ENCODE measurements at regions not wholly inside any gene's neighbourhood (a gene's known extent, or its start where the extent isn't known, plus 50 kb on each side); places are given as distances from the start of the nearest gene placed in this dataset.

GRCh38 chr12:84550518-84550917 lies 362.1 kb downstream of the SLC6A15 start:
- H3K9me3 Mint-ChIP-seq (ENCODE audit: unreplicated experiment): no peaks in the 10 kb centered on the region
- no peak overlapping the region for H3K4me3 Mint-ChIP-seq (ENCODE audit: unreplicated experiment)
- no peaks in the 10 kb centered on the region for H3K27me3 Mint-ChIP-seq (ENCODE audit: insufficient read depth, unreplicated experiment)
- H3K27ac Mint-ChIP-seq (ENCODE audit: low read depth, unreplicated experiment): no peak overlapping the region
- no TSS peak for BruUV-seq (replicated peaks)
- no peaks in the 10 kb centered on the region for H3K36me3 Mint-ChIP-seq (ENCODE audit: insufficient read depth, unreplicated experiment)
- POLR2A ChIA-PET: no interaction called here
- no peaks in the 10 kb centered on the region for H3K4me1 Mint-ChIP-seq (ENCODE audit: insufficient read depth, unreplicated experiment)
- intact Hi-C loops (cut with micrococcal nuclease): no loop called here
- CTCF ChIA-PET: interaction anchor here (0.7 to 1.2 kb wide), 2 partner anchors 43 to 44 kb away, joined by 3 read pairs; no protein-coding TSS in a partner anchor
- no peak for TF ChIP-seq CTCF (IDR thresholded peaks at IDR 0.05; ENCODE audit: unreplicated experiment)
- DNase-seq (ENCODE audit: unreplicated experiment): no peak

- Mint-ChIP-seq H3K27ac (ENCODE audit: low read depth, unreplicated experiment) (no peak overlapping the region), H3K36me3 (ENCODE audit: insufficient read depth, unreplicated experiment) (no peaks in the 10 kb centered on the region), H3K4me1 (ENCODE audit: insufficient read depth, unreplicated experiment) (no peaks in the 10 kb centered on the region), H3K27me3 (ENCODE audit: insufficient read depth, unreplicated experiment) (no peaks in the 10 kb centered on the region), H3K9me3 (ENCODE audit: unreplicated experiment) (no peaks in the 10 kb centered on the region), H3K4me3 (ENCODE audit: unreplicated experiment) (no peak overlapping the region)
- CTCF ChIA-PET: no interaction called here
- no TSS peak for BruUV-seq (replicated peaks)
- intact Hi-C loops (cut with micrococcal nuclease): no loop called here
- TF ChIP-seq CTCF (IDR thresholded peaks at IDR 0.05; ENCODE audit: unreplicated experiment): no peak
- DNase-seq (ENCODE audit: unreplicated experiment): no peak
- POLR2A ChIA-PET: no interaction called here
These were observed 370.3 kb downstream of the SLC6A15 start for GRCh38 chr12:84542289-84542688.

- Mint-ChIP-seq H3K36me3 (ENCODE audit: insufficient read depth, unreplicated experiment) (no peaks in the 10 kb centered on the region), H3K4me1 (ENCODE audit: insufficient read depth, unreplicated experiment) (no peaks in the 10 kb centered on the region), H3K27me3 (ENCODE audit: insufficient read depth, unreplicated experiment) (no peaks in the 10 kb centered on the region), H3K9me3 (ENCODE audit: unreplicated experiment) (no peaks in the 10 kb centered on the region), H3K27ac (ENCODE audit: low read depth, unreplicated experiment) (no peak overlapping the region), H3K4me3 (ENCODE audit: unreplicated experiment) (no peak overlapping the region)
- BruUV-seq (replicated peaks): no TSS peak
- POLR2A ChIA-PET: no interaction called here
- no peak for DNase-seq (ENCODE audit: unreplicated experiment)
- intact Hi-C loops (cut with micrococcal nuclease): no loop called here
- CTCF ChIA-PET: no interaction called here
- TF ChIP-seq CTCF (IDR thresholded peaks at IDR 0.05; ENCODE audit: unreplicated experiment): no peak
These were observed 374.9 kb downstream of the SLC6A15 start for GRCh38 chr12:84537666-84538065.

- no peak for TF ChIP-seq CTCF (IDR thresholded peaks at IDR 0.05; ENCODE audit: unreplicated experiment)
- no peaks in the 10 kb centered on the region for H3K36me3 Mint-ChIP-seq (ENCODE audit: insufficient read depth, unreplicated experiment)
- intact Hi-C loops (cut with micrococcal nuclease): no loop called here
- peaks cover 5% of the 10 kb centered on the region for H3K9me3 Mint-ChIP-seq (ENCODE audit: unreplicated experiment)
- no peaks in the 10 kb centered on the region for H3K27me3 Mint-ChIP-seq (ENCODE audit: insufficient read depth, unreplicated experiment)
- H3K4me1 Mint-ChIP-seq (ENCODE audit: insufficient read depth, unreplicated experiment): peaks cover 20% of the 10 kb centered on the region
- ChIA-PET POLR2A (no interaction called here), CTCF (no interaction called here)
- no peak overlapping the region for H3K27ac Mint-ChIP-seq (ENCODE audit: low read depth, unreplicated experiment)
- no TSS peak for BruUV-seq (replicated peaks)
- H3K4me3 Mint-ChIP-seq (ENCODE audit: unreplicated experiment): no peak overlapping the region
- DNase-seq (ENCODE audit: unreplicated experiment): no peak
These were observed 399.8 kb downstream of the SLC6A15 start for GRCh38 chr12:84512751-84513150.

Measured in MCF 10A (cell line).